GM04504 (cell line): ENCODE measurements at regions not wholly inside any gene's neighbourhood (a gene's known extent, or its start where the extent isn't known, plus 50 kb on each side); places are given as distances from the start of the nearest gene placed in this dataset.
A peak's percentile ranks its signal among the peaks of the same experiment; 100 is the strongest.

Experiments used
- DNase-seq: peaks from one replicate; pipeline ENCODE4 v3.0.0-alpha.2; 2012; ENCODE audit warnings: low read depth

DNA sequence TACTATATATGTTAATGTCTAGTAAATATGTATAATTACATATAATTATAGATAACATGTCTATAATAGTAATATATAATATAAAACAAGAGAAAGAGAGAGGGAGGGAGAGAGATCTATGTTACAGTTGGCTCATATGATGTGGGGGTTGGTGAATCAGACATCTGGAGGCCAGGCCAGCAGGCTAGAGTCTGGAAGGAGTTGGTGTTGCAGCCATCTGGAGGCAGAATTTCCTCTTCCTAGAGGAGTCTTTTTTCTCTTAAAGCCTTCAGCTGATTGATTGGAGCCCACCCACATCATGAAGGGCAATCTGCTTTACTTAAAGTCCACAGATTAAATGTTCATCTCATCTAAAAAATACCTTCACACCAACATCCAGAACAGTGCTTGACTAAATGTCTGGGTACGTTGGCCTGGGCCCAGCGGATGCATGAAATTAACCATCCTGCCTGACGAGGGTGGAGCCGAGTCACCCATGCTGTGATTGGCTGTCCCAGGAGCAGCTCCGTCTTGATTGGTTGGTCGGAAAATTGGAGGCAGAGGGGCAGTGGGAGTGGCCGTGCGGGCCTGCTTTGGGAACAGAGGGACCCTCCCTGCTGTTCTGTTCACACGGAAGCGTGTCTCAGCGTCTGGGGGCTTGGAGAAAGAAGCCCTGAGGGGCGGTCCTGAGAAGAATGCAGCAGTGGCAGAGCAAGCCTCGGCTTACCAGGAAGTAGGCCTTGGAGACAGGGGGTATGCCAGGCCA is 392.4 kb downstream of the QKI start:
- DNase-seq: no peak

DNA sequence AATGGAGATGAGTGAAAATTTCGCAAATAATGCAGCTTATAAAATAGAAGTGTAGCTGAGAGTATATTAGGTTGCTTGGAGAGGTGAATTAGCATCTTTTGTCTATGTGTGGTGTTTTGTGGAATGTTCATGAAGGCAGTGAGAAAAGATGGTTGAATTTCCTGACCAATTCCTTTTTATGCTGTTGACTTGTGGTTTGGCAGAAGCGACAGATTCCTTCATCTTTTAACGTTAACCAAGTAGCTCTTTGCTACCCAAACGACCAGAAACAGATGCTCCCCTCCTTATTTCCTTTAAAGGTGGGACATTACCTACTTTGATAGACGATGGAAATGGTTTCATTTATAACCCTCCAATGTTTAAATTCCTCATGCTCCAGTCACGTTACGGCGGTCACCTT is 390.5 kb downstream of the QKI start:
- no peak for DNase-seq

DNA sequence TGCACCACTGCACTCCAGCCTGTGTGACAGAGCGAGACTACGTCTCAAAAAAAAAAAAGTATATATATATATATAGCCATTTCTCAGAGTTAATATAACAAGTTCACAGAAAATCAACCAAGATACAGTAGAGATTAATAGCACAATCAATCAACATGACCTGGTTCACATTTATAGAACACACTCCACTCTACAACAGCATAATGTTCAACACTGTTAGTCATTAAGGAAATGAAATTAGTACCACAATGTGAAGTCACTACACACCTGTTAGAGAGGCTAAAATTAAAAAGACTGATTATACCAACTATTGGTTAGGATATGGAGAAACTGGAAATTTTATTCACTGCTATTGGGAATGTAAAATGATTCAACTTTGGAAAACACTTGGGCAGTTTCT is 387.7 kb downstream of the QKI start:
- no peak for DNase-seq

DNA sequence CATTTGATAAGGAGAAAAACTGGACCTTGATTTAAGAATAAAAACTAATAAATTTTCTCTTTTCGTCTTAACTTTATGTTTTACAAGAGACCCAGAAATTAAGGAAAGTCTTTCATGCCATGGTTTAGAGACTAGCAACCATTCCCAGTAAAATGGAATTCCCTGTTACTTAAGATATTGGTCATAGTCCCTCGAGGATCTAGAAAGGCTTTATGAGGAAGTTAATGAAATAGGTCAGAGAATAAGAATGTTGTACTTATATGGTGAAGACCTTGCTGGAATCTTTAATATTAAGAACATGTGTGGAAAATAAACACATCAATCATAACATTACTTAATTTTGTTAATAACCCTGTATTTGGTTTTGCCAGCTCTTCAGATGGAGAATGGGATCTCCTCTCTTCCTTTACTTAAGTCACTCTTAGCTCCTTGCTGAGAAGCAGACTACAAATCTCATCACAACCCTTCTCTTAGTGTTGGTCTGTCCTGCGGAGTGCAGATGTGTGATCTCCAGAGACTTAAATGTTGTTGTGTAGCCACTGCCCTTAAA is 382.9 kb downstream of the QKI start:
- DNase-seq: no peak

DNA sequence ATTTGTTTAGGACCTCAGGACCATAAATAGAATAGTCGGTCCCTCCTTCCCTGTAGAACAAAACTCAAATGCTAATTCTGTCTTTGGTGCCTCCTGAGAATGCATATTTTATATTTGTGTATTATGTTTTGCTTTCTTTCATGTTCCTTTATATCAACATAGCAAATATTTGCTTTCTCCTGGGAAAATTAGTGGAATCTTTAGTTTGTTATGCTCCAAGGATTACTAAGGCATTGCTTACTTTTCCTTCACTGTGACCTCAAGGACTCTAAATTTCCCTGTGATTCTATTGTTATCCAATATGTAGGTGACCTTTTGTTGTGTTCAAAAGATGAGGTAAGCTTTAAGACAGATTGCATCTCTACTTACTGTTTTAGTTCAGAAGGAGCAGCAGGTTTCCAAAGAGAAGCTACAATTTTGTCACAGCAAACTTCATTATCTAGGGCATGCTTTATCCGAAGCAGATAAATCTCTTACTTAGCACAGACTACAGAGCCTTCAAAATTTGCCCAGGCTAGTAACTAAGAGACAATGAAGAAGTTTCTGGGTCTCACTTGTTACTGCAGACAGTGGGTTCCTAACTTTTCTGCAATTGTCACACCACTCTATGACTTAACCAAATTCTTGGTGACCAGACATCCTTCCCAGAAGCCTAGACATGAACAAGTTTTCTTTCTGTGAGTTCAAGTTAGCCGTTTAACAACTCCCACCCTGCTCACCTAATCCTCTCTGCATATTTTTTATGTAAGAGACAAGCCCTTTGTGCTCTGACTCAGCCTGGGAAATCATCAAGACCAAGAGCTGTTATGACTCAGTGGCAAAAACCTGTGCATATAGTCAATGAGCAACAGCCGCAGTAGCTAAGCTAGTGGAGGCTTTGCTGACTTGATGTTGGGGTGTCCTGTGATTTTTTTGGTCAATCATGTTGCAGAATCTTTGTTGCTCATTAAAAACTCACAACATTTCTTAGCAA is 378.8 kb downstream of the QKI start:
- DNase-seq: peak; percentile 45

DNA sequence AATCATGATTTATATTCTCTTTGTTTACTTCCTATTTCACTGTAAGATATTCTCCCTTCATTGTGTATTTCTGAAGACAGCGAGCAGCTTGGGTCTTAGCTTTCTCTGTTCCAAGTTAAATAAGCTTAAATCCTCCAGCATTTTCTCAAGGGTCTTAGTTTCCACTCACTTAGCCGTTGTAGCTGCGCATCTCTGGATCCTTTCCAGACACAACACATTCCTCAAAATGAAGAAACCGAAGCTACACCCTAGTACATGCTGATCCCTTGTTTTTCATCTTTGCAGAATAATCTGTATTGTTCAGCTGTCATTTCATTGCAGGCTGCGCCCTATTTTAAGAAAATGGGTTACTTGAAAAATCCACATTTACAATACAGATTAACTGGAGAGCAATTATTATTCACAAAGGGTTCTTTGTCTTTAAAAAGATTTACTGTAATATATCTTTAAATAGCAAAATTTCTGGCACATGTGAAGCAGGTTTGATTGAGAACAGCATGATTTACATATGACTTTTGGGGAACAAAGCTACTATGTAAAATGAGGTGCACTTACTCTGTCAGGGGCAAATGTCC is 375.8 kb downstream of the QKI start:
- no peak for DNase-seq

DNA sequence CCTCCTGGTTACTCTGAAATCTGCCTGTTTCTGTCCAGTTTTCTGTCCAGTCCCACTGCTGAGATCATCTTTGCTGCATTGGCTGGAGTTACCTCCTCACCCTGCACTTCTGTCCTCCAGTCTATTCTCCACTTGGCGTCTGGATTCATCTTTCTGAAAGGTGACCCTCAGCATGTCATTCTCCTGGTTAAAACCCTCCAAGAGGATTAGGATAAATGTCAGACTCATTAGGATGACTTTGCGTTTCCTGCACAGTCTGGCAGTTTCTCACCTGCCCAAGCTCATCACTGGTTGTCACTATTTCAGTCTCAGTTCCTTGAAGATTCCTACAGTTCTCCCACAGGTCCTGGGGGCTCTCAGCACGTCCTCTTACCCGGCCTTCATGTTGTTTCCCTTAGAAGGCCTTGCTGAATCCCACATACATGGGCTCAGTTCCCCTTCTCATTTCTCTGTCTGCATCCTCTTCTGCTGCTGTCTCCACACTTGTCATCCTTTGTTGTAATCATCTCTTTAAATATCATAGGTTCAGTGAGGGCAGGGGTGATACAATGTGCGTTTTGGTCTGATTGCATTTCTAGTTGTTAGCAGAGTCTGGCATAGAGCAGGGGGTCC is 374.8 kb downstream of the QKI start:
- DNase-seq: no peak

DNA sequence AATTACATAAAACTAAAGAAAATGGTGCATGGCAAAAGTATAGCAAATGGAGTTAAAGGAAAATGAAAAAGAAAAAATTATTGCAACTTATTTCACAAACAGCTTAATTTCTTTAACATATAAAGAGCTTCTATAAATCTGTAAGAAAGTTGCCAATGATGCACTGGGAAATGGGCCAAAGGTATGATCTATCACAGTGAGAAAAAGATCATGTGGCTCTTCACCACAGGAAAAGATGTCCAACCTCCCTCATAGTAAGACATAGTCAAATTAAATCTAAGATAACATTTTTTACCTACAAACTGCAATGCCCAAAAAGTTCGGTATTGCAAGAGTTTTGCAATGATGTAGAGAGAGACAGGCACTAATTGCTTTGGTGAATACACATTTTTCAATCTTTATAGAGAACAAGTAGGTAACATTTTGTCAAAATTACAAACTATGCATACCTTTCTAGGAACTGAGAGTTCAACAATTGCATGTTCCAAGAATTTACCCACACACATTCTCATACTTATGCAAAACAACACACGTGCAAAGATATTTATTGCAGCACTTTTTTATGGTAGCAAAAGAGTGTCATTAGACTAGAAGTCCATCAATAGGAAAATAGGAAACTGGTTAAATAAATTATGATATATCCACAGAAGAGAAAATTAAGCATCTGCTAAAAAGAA is 372.6 kb downstream of the QKI start:
- DNase-seq: no peak

DNA sequence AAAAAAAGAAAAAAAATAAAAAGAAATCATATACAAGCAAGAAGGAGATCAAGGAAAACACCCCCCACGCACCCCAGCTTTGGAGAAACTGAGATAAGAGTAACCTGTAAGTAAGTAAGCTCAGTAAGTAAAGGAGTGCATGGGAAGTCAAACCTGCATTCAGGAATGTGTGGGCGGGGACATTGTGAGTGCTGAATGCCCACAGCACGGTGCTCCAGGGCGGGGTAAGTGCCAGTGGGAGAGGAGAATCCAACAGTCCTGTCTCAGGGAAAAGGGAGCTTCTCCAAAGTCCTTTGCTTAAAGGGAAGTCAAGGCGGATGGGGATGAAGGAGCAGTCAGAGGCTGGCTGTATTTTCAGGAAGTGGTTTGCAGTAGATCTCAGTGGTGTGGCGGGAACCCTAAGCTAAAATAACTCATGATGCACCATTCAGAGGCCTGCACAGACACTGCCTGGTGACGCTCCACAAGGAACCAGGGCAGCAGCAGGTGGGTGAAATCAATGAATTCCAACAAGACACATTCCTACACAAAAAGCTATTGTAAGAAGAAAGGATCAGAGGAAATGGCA is 368.0 kb downstream of the QKI start:
- DNase-seq: no peak

DNA sequence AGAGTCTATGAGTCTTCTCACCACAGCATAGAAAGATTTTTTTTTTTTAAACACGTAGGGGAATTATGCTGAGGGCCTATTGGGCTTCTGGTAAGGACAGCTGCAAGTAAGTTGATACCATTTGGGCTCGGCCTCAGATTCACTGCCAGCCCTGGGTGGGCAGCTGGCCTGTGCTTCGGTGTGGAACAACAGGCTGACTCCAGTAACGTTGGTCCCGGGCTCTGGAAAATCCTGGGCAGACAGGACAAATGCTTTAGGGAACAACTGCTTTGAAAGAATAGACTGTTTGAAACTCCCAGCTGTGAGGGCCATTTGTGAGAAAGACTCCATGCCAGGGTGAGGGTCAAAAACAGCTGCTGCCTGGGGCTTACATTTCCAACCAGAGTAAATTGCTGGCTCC is 366.5 kb downstream of the QKI start:
- DNase-seq: no peak

DNA sequence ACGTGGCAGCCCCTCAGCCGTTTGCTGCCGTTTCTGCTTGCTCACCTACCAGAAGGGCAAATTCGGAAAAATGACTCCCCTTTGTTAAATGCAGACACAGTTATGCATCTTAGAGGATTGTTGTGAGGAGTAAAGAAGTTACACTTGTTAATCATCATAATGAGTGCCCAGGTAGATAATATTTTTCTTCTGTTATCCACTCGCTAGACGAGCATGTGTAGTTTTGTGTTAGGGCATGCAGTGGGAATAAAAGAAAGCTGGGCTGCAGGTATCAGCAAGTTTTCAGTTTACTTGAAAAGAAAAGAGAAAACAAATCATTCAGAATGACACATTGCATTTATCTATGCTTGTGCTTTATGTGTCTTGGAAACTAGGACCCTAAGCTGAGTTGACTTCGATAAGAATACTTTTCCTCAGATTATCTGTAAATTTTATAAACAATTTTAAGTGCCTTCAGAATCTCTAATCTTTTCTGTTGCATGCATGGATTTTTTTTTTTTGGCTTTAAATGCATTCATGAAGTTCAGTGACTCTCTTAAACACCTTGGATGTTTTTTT is 365.3 kb downstream of the QKI start:
- no peak for DNase-seq

DNA sequence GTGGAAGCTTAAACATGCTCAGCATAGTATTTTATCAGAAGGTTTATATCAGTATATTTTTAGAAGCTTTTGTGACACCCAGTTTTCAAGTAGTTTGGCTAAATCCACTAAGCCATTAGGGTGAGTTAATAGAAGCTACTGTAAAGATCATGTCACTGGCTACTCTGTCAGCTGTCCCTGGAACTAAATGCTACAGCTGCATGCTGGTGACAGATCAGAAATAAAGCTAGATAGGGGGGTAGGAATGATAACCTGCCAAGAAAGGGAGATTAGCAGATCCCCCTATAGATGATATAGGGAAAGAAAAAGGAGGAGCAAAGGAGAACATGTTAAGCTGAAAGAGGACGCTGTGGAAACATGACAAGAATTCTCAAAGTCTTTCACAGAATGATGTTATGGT is 363.2 kb downstream of the QKI start:
- DNase-seq: no peak

DNA sequence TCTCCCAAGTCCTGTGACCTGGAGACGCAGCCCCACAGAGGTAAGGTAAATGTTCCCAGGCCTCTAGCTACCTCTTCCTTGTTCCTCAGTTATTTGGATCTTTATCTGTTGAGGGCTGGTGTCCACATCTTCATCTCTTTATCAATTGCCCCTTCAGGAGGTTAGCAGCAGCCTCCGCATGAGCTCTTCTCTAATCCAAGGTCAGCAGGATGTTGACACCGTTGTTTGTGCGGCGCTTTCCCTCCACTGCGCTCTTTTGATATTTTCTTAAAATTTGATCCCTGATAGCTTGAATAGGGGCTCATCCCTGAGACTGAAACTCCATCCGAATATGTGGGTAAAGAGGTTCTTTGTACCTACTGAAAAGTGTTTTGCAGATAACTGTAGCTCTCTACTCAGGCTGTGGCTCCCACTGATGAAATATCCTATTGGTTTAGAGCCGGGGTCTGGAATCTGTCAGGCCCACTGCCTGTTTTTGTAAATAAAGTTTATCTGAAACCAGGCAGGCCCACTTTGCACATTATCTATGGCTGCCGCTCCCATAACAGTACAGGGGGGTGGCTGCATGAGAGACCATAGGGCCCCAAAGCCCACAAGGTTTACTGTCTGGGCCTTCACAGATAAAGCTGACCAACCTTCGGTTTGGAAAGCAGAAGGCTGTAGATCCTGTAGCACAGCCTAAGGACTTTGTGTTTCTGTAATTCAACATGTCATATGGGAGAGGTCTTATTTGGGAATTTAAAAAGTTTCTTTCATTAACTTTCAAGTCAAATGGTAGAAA is 362.6 kb downstream of the QKI start:
- no peak for DNase-seq

DNA sequence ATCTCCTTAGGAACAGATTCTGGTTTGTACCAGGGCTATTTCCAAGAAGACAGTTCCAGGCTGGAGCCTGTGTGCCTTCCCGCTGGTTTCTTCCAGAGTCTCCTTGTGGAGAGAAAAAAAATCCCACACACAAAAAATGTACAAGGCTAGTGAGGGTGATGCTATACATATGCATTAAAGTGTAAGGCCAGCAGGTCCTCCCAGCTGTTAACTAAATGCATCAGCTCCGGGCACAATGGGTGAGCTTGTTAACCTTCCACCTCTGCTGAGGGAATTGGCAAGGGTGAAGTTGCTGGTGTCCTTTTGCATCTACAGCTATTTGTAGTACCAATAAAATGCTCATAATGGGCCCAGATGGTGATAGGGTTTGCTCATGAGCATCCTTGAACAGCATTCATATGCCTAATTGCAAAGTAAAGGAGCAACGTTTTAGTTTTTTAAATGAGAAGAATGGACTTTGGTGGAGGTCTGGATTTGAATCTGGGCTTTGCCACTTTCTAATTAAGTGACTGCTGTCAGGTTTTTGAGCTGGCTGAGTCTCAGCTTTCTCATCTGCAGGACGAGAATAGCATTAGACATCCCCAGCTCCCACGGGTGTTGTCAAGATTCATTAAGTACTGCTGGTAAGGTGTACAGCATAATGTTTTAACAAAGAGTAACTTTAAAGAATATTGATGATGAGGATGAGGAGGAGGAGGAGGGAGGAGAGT is 361.8 kb downstream of the QKI start:
- no peak for DNase-seq

DNA sequence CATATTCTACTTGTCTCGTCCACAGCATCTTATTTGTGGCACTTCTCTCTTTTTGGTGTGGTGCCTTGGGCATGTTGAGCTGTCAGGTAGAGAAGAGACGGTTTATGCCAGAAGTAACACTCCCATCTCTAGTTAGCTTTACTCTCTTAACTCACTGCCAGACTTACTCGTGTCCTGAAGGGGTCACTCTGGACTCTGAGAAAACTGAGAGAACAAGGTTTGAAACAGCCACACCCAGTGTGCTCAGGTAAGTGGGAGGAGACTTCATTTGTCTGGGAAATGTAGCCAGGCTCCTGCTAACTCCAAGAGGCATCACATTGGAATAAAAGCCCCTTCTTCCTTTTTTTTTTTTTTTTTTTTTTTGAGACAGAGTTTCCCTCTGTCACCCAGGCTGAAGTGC is 360.8 kb downstream of the QKI start:
- no peak for DNase-seq

DNA sequence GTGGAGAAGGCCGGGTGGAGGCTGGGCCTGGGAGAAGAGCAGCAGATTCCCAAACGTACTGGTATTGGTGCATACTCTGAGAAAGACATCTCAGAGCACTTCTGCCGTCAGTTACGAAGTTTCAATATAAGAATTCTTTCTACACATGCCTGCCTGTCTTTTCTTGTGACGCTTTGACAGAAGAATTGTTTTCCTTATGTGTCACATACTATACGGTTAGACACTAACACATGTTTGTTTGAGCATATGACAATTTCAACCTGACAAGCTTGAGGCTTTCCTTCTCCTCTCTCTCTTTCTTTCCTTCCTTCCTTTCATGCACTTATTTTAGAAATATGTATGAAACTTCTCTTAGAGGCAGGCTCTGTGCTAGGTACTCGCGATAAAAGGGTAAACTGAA is 360.0 kb downstream of the QKI start:
- no peak for DNase-seq

DNA sequence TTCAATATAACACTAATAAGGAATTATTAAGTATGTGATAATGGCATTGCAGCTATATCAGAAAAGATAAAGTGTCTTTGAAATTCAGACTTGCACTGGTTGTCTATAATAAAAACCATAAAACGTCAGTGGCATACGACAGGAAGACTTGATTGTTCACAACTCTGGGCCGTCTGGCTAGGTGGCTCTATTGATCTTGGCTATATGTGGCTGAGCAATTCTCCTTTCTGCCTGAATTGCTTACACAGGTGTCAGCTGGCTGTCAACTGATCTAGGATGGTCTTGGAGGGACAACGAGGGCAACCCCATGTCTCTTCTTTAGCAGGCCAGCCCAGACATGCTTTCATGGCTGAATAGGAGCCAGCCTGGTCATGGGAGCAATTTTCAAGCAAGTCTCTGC is 359.1 kb downstream of the QKI start:
- no peak for DNase-seq

DNA sequence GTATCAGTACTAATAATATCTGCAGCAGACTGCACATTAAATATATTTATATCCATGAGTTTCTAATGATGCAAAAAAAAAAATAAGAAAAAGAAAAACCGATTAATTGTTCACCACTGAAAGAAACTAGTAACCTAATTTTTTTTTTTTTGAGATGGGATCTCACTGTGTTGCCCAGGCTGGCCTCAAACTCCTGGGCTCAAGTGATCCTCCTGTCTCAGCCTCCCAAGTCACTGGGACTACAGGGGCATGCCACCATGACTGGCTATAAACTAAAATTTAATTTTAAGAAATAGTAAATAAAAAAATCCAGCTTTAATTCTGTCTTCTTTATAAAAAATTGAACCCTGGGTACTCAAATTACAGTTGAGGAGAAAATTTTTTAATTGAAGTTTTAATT is 358.2 kb downstream of the QKI start:
- DNase-seq: no peak

DNA sequence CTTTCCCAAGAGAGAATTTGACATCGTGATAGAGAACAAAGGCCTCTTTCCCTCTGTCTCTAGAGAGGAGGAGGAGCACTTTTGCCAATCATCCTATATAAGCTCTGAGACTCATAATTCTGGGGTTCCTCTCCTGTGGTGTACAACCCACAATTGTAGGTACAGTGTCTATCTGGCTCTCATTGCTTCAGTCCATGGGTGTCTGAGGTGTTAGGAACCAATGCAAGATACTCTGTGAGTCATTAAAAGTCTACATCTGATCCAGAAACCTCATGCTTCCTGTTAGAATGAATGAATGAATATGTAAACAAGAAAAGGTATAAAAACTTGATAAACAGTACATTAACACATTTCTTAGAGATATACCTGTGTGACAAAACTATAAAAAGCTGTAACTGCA is 356.7 kb downstream of the QKI start:
- no peak for DNase-seq

DNA sequence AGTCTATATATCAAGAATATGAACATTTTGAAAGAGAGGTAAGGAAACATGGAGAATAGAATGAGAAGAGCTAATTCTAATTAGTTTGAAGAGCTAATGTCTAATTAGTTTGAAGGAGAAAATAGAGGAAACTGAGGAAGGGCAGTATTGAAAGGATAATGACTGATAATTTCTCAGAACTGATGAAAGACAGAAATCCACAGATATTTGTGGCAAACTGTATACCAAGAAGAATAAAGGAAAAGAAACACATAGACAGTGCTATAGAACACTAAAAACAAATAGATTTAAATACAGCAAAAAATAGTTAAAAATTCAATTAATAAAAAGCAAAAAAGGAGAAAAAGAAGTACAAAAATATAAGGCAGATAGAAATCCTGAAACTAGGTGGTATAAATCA is 354.4 kb downstream of the QKI start:
- DNase-seq: no peak
